ENCODE measurements at regions not wholly inside any gene's neighbourhood (a gene's known extent, or its start where the extent isn't known, plus 50 kb on each side); places are given as distances from the start of the nearest gene placed in this dataset.

DNA sequence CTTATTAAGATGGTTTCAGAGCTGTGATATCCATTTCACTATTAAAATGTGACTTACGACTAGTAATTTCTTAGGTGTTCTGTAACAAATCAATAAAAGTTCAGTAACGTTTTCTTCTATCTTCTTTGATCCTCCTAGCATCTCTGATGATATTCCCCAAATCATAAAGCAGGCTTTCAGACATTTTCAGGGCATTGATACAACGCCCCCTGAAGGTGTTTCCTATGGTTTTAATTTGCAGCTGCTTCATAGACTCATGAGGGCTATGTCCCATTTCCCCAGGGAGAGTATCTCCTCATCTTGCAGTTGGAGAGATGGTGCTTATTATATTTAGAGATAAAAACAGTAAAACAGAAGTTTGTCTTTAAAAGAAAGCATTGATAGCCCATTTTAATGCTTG, 246.8 kb upstream of the CNTN3 start:
- Histone ChIP-seq H3K27me3 (ENCODE audit: control insufficient read depth in 2 of 2, insufficient read depth in 2 of 2, low read length in 2 of 2) (no peaks in the 10 kb centered on the region), H3K27ac (ENCODE audit: insufficient read depth, low read depth, low read length) (no peak overlapping the region), H2AFZ (ENCODE audit: low read depth, low read length) (no peak overlapping the region), H3K79me2 (ENCODE audit: control insufficient read depth, insufficient read depth, low read length) (no peaks in the 10 kb centered on the region), H3K9me3 (replicated peaks; ENCODE audit: control insufficient read depth, insufficient read depth, low read length) (peaks cover 2% of the 10 kb centered on the region), H3K4me3 (replicated peaks in 1 of 3; ENCODE audit: insufficient read depth in 1 of 3, low read depth in 1 of 3, low read length in 3 of 3) (no peak overlapping the region), H3K4me2 (ENCODE audit: insufficient read depth, low read length) (no peak overlapping the region), H4K20me1 (replicated peaks; ENCODE audit: control insufficient read depth, extremely low read depth, insufficient read depth, low read length) (no peaks in the 10 kb centered on the region), H3K9ac (replicated peaks; ENCODE audit: extremely low read depth, insufficient read depth, low read length) (no peak overlapping the region), H3K36me3 (ENCODE audit: control insufficient read depth in 2 of 2, extremely low read depth in 1 of 2, insufficient read depth in 2 of 2, low read length in 2 of 2) (no peaks in the 10 kb centered on the region), H3K9me1 (replicated peaks; ENCODE audit: control insufficient read depth, extremely low read depth, insufficient read depth, low read length) (no peaks in the 10 kb centered on the region), H3K4me1 (ENCODE audit: control insufficient read depth, extremely low read depth, insufficient read depth, low read length) (no peaks in the 10 kb centered on the region)
- CTCF ChIA-PET, result no interaction called here
- DNase-seq (ENCODE audit: low read depth, low spot score) (no peak), FAIRE-seq (no peak)
- intact Hi-C loops (cut with micrococcal nuclease) (no loop called here), dilution Hi-C loops (cut with MboI; ENCODE audit: extremely low pct_ligation_motif_present, low sequenced_read_pairs) (no loop called here)
- TF ChIP-seq MYC (IDR thresholded peaks at IDR 0.05; ENCODE audit: low read depth, low read length), result no peak
- no peak for TF ChIP-seq POLR2A (IDR thresholded peaks at IDR 0.05; ENCODE audit: low read depth, low read length)
- TF ChIP-seq JUN (IDR thresholded peaks at IDR 0.05; ENCODE audit: borderline replicate concordance, insufficient read depth, insufficient read length, low read depth), result no peak
- no peak for TF ChIP-seq EZH2 (IDR thresholded peaks at IDR 0.05; ENCODE audit: borderline replicate concordance, low read depth, low read length, severe bottlenecking)
- no peak for TF ChIP-seq GATA2 (IDR thresholded peaks at IDR 0.05; ENCODE audit: insufficient read depth, insufficient read length, low read depth, low read length)
- no peak for TF ChIP-seq FOS (IDR thresholded peaks at IDR 0.05; ENCODE audit: borderline replicate concordance, insufficient read depth, low read length)
- TF ChIP-seq, protein P1, sequence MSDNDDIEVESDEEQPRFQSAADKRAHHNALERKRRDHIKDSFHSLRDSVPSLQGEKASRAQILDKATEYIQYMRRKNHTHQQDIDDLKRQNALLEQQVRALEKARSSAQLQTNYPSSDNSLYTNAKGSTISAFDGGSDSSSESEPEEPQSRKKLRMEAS (IDR thresholded peaks at IDR 0.05; ENCODE audit: insufficient read depth, insufficient read length), result no peak
- TF ChIP-seq POLR2AphosphoS5 (IDR thresholded peaks at IDR 0.05; ENCODE audit: insufficient read depth, low read depth, low read length), result no peak
- TF ChIP-seq, protein P2, sequence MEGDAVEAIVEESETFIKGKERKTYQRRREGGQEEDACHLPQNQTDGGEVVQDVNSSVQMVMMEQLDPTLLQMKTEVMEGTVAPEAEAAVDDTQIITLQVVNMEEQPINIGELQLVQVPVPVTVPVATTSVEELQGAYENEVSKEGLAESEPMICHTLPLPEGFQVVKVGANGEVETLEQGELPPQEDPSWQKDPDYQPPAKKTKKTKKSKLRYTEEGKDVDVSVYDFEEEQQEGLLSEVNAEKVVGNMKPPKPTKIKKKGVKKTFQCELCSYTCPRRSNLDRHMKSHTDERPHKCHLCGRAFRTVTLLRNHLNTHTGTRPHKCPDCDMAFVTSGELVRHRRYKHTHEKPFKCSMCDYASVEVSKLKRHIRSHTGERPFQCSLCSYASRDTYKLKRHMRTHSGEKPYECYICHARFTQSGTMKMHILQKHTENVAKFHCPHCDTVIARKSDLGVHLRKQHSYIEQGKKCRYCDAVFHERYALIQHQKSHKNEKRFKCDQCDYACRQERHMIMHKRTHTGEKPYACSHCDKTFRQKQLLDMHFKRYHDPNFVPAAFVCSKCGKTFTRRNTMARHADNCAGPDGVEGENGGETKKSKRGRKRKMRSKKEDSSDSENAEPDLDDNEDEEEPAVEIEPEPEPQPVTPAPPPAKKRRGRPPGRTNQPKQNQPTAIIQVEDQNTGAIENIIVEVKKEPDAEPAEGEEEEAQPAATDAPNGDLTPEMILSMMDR (IDR thresholded peaks at IDR 0.05; ENCODE audit: extremely low read depth in 1 of 2, insufficient read depth in 1 of 2, low read depth in 1 of 2, low read length in 2 of 2), result no peak
- POLR2A ChIA-PET, result no interaction called here
- BruUV-seq (replicated peaks), result no TSS peak
